Activated CD4-positive, alpha-beta T cell treated with anti-CD3 and anti-CD28 coated beads, Interleukin-2, Interleukin-4, amounts not matched to agents 100 ng/mL and 50 ng/mL, durations not matched to agents 16 hours and 8 hours (primary cell): ENCODE measurements at regions not wholly inside any gene's neighbourhood (a gene's known extent, or its start where the extent isn't known, plus 50 kb on each side); places are given as distances from the start of the nearest gene placed in this dataset.

Source experiments
- DNase-seq: peaks from one replicate; pipeline ENCODE4 v3.0.0-alpha.2; 2020; ENCODE audit warnings: low spot score

DNA sequence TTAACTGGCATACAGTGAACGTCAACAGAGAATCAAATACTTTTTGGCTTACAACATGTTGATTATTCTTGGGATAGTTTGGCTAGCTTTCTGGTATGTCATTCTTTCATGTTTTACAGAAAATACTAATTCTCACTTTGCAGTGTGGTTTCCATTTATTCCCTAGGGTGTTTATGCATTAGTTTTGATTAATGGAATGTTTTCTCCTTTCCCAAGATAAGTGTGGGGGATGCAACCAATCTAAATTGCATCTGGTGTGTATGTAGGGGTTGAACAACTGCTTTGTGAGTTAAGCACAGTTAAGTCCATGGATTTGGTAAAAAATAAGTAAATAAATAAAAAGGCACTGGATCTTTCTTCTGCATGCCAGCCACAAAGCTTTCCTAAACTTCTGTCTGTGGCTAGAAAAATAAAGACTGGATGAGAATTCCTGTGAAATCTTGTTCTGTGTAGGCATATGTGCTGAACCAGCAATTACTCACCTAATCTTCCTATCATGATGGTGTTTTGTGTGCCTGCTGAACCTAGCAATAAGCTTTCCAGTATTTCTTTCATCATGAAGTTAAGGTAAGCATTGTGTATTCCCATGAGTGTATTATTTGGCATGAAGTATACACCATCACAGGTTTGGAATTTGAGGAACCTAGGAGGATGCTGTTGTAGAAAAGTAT lies 50.6 kb upstream of the TENM3 start:
- DNase-seq, result no peak

DNA sequence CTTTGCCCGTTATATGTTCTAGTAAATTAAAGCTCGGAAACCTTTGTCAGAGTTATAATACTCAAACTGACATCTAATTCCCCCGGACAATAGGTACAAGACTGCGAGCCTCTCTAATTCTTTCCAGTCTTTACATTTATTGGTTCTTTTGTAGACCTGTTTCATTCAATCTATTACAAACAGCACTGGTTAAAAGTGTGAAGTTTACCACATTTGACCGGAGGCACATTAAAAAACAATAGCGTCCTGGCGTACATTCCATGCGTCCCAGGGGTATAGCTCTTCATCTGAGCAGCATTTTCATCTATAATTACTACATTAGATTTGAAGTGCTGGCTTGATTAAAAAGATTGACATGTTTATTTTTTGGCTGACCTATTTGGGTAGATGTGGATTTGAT lies 49.9 kb upstream of the TENM3 start:
- DNase-seq, result no peak
